ENCODE measurements at regions not wholly inside any gene's neighbourhood (a gene's known extent, or its start where the extent isn't known, plus 50 kb on each side); places are given as distances from the start of the nearest gene placed in this dataset.

GRCh38 chr3:59508273-59508672 is 458.4 kb upstream of the CFAP20DC start:
- TF ChIP-seq, protein P1, sequence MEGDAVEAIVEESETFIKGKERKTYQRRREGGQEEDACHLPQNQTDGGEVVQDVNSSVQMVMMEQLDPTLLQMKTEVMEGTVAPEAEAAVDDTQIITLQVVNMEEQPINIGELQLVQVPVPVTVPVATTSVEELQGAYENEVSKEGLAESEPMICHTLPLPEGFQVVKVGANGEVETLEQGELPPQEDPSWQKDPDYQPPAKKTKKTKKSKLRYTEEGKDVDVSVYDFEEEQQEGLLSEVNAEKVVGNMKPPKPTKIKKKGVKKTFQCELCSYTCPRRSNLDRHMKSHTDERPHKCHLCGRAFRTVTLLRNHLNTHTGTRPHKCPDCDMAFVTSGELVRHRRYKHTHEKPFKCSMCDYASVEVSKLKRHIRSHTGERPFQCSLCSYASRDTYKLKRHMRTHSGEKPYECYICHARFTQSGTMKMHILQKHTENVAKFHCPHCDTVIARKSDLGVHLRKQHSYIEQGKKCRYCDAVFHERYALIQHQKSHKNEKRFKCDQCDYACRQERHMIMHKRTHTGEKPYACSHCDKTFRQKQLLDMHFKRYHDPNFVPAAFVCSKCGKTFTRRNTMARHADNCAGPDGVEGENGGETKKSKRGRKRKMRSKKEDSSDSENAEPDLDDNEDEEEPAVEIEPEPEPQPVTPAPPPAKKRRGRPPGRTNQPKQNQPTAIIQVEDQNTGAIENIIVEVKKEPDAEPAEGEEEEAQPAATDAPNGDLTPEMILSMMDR (IDR thresholded peaks at IDR 0.05): no peak
- TF ChIP-seq POLR2AphosphoS5 (IDR thresholded peaks at IDR 0.05) (no peak), EP300 (IDR thresholded peaks at IDR 0.05) (no peak)

Data from sigmoid colon (tissue), 4 donors.